Cerebellar cortex (tissue), 1 donor: ENCODE measurements at regions not wholly inside any gene's neighbourhood (a gene's known extent, or its start where the extent isn't known, plus 50 kb on each side); places are given as distances from the start of the nearest gene placed in this dataset.
A peak's percentile ranks its signal among the peaks of the same experiment; 100 is the strongest.
"Not testable (repeated sequence)": the region's sequence is repeated elsewhere in the genome, so short reads cannot be mapped to it uniquely, and the experiment has no call there.

Source experiments
- DNase-seq: peaks from one replicate; pipeline ENCODE4 v3.0.0-alpha.2; 2015; ENCODE audit warnings: low spot score

DNA sequence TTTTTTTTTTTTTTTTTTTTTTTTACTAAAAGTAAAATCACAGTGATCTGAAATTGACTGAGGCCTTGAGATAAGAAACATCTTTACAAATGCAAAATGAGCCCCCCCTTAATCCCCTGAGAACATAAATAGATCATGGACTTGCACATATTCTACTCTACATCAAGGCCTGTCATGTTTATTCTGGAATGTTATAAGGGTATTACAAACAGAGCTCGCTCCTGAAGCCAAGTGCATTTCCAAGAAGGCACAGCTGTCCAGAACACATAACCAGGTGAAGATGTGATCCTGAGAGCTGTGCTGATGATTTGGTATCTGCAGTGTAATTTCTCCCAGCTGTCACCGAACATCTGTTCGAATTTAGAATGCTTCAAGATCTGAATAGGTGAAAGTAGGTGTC lies 384.5 kb downstream of the GPAT3 start:
- no peak for DNase-seq

DNA sequence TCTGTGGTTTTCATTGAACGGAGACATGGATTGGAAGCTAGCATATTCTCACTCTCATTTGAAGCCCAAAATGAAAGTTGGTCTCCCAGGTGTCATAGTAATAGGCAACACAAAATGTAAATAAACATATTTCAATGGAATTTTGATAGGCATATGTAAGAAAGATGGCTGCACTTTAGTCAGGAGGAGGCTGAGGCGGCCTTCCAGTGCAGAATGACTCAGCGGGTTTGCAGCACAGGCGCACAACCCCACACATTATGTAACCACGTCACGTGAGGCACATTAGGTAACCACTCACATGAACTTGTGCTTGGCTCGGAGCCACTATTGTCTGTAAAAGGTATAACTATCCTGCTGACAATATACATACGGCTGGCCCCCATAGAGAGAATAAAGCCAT lies 381.7 kb downstream of the GPAT3 start:
- DNase-seq, result no peak

DNA sequence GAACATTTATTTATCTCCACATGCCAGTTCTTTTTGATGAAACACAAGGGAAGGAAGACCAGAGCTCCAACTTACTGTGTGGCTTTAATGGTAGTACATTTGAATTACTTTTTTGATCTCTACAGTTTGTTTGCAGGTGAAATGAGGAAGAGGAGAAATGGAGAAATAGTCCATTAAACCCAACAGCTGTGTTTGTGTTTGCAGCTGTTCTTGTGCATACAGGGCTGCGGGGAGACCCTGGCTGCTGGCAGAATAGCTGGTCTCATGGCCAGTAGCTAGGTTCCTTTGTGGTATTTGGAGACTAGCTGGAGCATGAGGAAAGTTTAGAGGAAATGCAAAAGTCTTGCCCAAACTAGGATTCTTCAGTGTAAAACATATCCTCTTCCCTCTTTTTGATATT lies 374.8 kb downstream of the GPAT3 start:
- DNase-seq, result no peak

DNA sequence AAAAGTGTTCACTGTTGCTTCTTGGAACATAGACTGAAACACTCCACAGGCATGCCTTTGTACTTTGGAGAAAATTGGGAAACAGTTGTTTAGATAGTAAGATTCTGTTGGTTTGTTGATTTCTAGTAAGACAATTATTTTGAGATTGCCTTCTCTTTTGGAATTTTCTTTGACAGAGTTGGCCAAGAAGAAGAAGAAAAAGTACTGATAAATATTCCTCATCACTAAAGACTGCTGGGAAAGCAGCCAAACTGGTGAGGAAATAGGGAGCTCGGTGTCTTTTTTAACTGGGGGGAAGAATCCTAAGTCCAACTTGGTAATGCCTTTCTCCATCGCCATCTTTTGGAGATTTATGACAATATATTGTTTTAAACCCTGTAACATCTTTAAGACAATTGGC lies 370.7 kb downstream of the GPAT3 start:
- DNase-seq, result no peak

DNA sequence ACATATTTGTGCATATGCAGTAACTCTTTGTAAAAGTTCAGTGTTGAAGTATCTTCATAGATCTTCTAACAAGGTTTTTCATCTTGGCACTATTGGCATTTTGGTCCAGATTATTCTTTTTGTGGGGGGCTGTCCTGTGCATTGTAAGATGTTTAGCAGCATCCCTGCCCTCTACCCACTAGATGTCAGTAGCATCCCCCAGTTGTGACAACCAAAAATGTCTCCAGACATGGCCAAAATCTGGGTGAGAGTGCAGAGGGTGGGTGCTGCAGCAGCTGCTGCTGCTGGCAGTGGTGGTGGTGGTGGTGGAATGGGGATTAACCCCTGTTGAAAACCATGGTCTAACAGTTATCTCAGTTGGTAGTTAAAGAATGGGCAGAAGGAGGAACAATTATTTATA lies 370.0 kb downstream of the GPAT3 start:
- DNase-seq, result peak; percentile 17

DNA sequence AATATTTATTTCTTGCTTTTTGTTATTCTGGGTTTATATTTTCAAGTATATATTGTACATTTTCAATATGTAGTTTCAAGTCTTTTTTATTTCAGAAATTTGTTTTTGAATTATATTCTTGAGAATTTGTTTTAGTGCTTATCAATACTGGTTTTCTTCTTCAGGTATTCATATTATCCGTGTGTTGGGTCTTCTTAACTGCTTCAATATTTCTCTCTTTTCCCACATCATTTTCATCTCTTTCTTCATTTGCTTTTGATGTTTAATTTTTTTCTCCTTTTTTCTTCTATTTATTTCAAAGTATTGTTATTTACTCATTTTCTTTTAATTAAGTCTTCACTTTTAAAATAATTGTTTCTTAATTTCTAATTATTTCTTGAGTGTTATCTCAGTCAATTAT lies 367.8 kb downstream of the GPAT3 start:
- not testable (repeated sequence) for DNase-seq

DNA sequence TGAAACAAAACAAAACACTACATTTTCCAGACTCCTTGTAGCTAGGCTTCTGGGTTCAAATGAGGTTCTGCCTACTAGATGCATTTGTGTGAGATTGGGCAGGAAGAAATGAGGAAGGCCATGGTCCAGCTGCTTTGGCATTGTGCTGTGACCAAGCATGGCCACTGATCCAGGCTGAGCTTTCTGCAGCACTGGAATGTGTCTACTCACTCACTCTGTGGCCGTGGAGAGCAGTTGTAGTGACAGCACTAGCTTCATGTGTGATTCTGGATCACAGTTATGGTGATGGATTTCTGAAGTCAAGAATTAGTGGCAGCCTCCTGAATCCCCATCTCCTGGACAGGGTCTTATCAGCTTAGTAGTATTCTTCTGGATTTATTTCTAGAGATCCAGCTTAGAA lies 358.9 kb downstream of the GPAT3 start:
- no peak for DNase-seq

DNA sequence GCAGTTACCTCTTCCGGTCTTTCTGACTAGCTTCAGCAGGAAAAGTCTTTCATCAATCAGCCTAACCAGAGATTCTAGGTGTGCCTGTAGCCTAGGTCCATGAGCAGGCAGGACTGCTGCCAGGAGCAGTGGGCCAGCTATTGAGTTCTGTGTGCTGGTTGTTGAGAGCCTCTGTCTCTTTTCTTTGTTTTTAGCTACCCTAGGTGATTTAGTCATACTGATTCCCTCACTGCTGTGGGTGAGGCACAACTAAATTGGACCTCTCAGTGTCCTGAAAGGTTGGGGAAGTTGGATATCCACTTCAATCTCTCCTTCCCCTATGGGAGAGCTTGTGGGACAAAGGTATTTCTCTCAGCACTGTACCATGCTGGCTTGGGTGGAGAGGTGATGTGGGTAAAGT lies 354.9 kb downstream of the GPAT3 start:
- DNase-seq, result no peak

DNA sequence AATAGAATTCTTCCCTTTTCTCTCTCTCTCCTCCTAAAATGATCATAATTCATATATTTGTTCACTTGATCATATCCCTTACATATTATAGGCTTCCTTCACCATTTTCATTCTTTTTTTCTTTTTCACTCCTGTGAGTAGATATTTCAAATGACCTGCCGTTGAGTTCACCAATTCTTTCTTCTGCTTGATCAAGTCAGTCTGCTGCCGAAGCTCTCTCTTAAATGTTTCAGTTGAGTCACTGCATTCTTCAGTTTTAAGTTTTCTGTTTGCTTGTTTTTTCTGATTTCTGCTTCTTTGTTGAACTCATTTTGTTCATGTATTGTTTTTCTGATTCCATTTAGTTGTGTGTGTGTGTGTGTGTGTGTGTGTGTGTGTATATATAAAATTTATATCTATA lies 354.3 kb downstream of the GPAT3 start:
- no peak for DNase-seq

DNA sequence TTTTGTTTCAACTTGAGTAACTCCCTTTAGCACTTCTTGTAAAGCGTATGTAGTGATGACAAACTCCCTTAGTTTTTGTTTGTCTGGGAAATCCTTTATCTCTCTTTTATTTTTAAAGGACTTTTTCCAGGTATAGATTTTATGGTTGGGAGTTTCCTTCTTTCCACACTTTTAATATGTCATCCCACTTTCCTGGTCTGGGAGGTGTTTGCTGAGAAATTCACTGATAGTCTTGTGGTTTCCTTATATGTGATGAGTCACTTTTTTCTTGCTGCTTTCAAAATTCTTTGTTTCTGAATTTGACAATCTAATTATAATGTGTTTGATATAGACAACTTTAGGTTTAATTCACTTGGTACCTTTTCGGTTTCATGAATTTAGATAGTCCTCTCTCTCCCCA lies 353.9 kb downstream of the GPAT3 start:
- DNase-seq, result no peak

DNA sequence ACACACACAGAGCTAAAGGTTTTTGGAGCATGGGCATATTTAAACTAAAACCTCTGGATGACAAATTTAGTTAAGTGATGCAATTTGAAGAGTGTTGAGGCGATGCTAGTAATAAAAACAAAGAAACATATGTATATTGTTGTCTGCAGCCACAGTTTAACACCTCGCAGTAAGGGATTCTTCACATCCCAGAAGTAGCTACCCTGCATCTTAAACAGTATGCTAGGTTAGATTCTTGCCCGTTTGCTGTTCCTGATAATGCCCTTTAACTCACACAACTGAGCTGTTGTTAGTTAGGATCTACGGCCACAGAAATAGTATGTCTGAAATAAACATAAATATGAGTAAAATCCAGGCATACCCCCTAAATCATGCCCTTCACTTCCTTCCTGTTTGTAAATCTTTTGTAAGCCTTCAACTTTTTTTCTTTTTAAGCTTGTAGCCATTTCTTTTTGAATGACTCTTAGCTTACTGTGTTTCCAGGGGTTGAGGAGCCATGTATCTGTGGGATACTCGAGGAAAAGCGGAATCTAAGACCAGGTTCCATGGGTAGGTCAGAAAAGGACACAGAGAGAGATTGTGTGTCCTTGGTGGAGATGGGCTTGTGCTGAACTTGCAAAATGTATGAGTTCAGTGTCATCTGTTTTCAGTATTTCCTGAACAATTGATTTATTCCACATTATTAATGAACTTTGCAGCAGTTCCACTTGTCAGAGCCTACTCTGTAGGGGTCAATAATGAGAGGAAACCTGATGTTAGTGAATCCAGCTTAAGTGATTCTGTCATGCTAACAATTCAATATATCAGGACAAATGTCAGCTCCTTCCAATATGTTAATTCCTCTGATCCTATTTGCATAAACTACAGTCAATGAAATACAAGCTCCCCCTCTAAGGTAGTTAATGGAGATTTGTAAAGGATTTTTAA lies 349.6 kb downstream of the GPAT3 start:
- no peak for DNase-seq

DNA sequence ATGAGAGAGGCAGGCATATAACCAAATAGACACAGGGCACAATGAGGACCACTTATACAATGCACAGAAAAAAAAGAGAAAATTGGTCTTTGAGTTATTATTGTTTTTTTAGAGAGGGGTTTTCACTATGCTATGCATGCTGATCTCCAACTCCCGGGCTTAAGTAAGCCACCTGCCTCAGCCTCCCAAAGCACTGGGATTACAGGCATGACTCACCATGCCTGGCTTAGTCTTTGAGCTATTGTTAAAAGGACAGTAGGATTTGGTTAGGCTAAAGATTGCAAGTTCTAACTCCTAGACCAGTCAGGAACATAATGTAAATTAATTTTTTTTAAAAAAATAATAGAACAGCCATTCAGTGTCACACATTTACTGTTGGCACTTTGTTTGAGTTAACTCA lies 340.1 kb downstream of the GPAT3 start:
- no peak for DNase-seq

DNA sequence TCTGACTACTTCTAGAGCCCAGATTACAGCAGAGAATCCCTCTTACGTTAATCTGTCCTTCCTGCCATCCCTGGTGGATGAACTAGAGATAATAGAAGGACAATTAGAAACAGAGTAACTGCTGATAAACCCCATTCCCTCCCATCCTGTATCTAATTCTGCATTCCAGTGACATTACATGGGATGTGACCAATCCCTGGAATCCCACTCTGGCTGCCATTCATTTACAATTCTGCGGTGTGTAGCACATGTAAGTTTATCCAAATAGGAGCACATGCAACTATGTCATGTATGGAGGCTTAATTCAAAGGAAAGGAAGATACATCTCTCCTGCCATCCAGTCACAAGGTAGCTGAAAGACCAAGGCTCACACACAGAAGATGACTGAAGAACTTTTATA lies 339.5 kb downstream of the GPAT3 start:
- DNase-seq, result no peak

DNA sequence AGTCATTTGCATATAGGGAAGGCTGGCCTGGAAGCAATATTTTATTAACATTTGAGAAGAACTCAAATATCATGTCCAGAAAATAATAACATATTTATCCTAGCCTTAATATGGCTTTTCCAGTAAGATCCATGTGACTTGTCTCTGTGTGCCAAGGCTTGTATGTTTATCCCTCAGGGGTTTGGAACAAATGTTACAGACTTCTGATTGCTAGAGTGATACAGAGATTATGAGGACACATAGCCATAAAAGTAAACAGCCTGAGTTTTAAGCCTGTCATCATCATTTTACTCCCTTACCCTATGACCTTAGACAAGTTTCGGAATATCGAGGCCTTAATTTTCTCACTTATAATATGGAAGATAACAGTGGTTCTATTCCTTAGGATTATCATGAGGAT lies 338.1 kb downstream of the GPAT3 start:
- no peak for DNase-seq

DNA sequence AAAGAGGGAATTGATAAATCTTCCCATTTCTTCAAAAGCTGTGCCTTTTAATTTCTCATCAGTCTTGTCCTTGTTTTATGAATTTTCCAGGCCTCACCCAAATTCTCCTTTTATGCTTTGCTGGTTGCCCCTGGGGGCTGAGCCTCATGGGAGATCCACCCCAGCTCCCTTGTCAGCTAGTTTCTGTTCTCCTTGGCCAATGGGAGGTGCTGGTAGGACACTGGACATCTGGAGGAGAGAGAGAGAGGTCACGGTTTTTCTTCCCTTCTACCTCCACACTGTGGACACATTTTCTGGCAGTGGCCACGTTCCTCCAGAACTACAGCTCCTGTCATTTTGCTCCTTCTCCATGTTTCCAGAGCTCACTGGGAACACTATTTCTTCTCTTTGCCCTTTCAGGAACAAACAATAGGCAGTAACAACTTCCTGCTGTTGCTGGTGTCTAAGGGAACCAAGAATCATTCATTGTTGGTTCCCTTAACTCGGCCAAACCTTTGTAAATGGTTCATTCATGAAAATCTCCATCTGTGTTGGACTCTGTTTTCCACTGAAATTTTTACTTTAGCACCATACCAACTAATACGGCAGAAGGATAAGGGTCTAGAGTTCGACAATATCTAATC lies 334.5 kb downstream of the GPAT3 start:
- DNase-seq, result no peak

DNA sequence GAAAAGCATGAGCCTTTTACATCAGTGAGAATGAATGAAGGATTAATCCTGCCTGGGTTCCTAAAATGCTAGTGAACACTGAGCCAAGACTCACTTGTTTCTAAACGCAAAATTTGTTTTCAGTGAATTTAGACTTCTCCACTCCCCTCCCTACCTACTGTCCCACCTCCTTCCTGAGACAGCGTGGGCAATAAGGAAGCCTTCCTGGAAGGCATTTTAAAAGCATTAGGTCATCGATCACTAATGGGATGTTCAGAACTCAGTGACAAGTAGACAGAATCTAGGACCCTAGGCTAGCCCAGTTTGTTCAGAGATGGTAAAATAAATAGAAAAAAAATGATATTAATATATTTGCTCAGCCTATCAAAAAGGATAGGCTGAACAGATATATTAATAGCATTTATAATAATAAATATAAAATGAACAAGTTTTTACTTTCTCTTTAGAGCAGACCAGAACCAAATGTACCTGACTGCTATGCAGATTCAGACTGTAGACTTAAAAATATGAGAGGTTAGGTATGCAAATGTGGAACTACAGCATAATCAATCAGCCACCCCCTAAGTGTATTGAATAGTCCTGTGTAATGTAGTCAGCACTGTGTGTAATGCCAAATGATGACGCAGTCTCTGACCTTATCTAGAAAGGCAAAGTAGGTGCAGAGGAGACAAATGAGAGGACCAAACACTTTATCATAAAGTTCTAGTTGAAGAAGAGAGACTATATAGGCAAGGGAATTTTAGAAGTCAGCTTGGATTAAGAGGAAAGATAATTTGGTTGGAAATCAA lies 331.1 kb downstream of the GPAT3 start:
- no peak for DNase-seq

DNA sequence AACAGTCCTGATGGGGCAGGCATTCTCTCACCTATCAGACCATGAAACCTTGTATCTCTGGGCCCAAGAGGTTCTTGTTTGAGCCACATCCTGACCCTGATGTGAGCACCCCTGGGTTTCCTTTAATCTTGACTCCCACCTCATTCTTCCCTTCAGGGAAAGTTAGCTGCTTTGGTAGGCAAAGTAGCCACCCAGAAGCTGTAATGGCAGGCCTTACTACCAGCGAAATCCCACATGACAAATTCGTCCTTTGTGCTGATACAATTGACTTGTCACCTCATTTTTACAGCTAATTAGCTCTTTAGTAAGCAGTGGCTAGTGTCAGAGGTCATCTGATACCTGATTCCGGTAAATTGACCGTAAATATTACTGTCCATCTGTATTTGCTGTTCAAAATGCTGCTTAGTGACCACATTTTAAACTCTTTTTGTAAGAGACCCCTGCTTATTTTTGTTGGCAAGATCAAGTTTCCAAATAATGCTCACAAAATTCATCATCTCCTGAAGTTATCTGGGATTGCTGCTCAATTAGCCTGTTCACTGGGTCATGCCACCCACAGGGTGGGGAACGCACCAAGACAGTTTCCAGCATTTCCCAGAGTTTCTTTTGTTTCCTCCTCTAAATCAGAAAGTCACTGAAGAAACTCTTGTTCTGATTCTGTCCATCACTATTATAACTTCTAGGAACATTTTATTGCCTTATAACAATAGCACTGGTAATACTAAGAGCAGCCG lies 329.7 kb downstream of the GPAT3 start:
- no peak for DNase-seq

DNA sequence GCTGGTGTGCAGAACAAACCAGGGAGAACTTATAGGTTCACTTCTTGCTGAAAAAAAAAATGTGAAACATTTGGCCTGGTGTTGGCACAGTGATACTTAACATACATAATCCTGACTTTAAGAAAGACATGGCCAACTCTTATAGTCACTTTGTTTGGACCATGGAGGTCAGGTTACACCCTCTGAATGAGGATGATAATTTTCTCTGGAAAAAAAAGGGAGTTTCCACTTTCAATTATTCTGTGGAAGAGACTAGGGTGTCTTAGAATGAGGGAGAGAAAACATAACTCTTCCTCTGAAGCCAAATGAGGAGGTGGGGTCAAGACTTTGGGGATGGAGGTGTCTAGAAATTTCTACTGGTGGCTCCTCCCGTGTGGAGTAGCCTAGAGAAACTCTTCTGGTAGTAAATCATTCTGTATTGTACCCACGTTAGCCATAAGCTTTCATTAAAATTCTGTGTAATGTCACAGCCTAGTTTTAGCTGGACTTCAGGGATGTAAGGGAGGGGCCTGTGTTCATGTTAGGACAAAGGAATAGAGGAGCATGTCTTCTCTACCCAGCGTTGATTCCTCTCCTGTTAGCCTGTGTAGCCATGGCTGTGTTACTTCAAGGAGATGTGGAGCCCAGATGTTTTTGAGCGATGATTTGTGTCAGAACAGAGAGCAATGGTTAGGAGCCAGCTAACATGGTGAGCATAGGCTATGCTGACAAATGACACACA lies 328.3 kb downstream of the GPAT3 start:
- no peak for DNase-seq

DNA sequence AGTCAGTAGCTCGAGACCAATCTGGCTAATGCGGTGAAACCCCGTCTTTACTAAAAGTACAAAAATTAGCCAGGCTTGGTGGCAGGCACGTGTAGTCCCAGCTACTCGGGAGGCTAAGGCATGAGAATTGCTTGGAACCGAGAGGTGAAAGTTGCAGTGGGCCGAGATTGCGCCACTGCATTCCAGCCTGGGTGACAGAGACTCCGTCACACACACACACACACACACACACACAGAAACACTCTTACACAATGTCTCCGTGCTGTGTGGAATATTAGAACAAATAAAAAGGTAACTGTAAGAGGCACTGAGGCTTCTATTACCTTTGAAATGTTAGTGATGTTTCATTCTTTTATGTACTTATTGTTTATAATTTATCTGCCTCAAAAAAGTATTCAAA lies 326.6 kb downstream of the GPAT3 start:
- no peak for DNase-seq

DNA sequence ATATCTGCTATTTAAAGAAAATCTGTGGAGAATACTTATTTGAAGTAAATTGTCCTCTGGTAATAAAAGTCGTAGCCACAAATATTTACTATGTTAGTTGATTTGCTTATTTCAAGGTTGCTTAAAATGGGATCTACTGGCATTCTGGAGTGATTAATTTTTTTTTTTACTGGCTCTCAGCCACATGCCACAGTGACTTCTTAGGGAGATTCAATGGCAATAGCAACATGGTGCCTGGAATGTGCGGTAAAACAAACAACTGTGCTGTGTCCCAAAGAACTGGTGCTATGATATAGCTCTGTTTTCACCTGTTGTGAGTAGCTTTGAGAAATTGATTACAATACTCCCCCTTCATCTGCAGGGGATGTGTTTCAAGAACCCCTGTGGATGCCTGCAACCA lies 324.3 kb downstream of the GPAT3 start:
- no peak for DNase-seq

DNA sequence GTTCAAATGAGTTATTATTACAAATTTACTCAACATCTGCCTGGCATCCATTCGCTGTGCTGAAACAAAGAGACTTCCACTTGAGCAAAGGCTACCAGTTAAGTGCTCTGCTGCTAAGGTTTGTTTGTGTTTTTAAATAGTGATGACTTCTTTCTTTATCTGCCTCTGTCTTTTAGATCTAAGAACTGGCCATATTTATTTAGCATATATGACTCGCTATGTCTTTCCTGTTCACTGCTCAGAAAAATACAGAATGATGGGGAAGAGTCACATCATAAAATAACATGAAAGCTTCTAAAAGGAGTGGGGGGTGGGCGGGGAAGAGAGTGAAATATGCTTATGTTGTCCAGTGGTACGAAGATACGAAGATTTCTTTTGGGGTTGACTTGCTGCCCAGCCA lies 322.2 kb downstream of the GPAT3 start:
- DNase-seq, result no peak

DNA sequence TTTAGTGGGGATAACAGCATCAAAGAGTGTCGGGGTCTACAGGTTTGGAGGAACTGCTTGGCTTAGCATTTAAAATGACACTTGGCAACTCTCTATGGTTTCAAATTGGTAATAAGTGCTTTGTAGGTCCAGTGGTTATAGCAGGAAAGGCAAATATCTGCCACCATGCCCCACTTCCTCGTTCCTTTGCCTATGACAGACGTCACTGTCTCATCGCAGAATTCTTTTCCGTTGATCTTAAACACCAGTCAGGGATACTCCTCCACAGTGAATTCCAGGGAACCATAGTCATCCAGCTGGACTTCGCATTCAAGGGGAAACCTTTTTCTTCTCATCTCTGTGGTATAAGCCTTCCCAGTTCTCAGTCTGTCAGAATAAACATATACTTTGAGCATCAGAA lies 319.1 kb downstream of the GPAT3 start:
- no peak for DNase-seq
